ENCODE measurements at regions not wholly inside any gene's neighbourhood (a gene's known extent, or its start where the extent isn't known, plus 50 kb on each side); places are given as distances from the start of the nearest gene placed in this dataset.

DNA sequence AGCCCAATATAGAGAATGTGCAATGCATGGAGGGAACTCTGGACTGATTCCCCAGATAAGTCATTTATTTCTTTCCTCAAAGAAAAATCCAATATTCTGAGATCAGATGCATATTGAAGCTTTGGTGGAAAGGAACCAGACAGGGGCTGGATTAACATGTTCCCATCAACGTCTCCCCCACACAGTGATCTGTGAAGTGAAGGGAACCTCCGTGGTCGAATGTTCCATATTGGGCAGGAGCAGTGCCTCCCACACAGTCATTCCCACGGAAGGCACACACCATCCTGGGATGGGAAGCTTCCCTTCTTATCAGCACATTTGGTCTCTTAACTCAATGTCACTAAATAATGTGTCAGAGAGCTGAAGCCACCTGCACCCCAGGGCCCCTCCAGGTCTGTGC is 247.1 kb downstream of the BCL11B start:
- no peak overlapping the region for H3K4me3 ChIP-seq
- no peak for TF ChIP-seq POLR2A (IDR thresholded peaks at IDR 0.05)
- TF ChIP-seq, protein P1, sequence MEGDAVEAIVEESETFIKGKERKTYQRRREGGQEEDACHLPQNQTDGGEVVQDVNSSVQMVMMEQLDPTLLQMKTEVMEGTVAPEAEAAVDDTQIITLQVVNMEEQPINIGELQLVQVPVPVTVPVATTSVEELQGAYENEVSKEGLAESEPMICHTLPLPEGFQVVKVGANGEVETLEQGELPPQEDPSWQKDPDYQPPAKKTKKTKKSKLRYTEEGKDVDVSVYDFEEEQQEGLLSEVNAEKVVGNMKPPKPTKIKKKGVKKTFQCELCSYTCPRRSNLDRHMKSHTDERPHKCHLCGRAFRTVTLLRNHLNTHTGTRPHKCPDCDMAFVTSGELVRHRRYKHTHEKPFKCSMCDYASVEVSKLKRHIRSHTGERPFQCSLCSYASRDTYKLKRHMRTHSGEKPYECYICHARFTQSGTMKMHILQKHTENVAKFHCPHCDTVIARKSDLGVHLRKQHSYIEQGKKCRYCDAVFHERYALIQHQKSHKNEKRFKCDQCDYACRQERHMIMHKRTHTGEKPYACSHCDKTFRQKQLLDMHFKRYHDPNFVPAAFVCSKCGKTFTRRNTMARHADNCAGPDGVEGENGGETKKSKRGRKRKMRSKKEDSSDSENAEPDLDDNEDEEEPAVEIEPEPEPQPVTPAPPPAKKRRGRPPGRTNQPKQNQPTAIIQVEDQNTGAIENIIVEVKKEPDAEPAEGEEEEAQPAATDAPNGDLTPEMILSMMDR (IDR thresholded peaks at IDR 0.05): no peak
- no peak for TF ChIP-seq POLR2AphosphoS5 (IDR thresholded peaks at IDR 0.05)
- no peak for TF ChIP-seq EP300 (IDR thresholded peaks at IDR 0.05)
- no peaks in the 10 kb centered on the region for H3K4me1 ChIP-seq
- WGBS, 2 donors (ENCODE audit: low coverage in 1 of 2): 55 to 67% methylated on average over 1 to 4 of the region's 4 CpGs
- no peak overlapping the region for H3K27ac ChIP-seq
- ATAC-seq: no peak
- no peaks in the 10 kb centered on the region for H3K36me3 ChIP-seq
- no peaks in the 10 kb centered on the region for H3K27me3 ChIP-seq
- H3K9me3 ChIP-seq: no peaks in the 10 kb centered on the region

DNA sequence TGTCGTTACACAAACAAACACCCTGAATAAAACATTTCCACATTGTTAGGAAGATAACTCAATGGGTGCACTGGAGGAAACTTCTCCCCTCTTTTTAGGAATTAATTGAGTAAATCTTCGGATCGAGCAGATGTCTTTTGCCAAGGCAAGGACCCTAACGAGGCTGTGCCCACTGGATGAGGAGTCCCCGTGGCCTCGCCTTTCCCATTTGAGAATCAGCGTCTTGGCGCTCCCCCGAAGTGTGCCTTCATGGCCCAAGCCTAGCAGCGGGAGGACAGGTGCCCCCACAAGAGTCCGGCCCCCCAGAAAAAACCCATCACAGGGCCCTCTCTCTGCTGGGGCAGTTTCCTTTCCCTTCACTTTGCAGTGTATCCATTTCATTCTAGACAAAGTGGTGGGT is 246.6 kb downstream of the BCL11B start:
- H3K9me3 ChIP-seq: no peaks in the 10 kb centered on the region

DNA sequence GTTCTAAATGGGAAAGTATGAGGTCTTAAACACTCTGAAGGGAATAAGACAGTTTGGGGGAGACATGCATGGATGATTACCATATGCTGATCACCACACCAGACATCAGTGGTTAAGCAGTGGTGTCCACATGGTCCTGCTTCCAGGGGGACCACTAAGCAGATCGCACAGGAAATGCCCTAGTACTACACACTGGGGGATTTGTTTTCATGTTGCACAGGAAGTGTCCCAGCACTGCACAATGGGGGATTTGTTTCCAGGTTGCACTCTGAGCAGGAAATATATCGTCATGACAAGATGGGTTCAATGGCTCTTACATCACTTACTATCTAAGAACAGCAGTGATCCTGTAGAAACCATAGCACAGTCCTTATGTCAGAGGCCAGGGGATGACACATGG is 245.5 kb downstream of the BCL11B start:
- H3K36me3 ChIP-seq: no peaks in the 10 kb centered on the region
- TF ChIP-seq POLR2AphosphoS5 (IDR thresholded peaks at IDR 0.05): no peak
- no peaks in the 10 kb centered on the region for H3K4me1 ChIP-seq
- 0 to 50% methylated on average over 1 of the region's 2 CpGs for WGBS, 2 donors (ENCODE audit: low coverage in 1 of 2)
- no peaks in the 10 kb centered on the region for H3K27me3 ChIP-seq
- no peaks in the 10 kb centered on the region for H3K9me3 ChIP-seq
- no peak overlapping the region for H3K27ac ChIP-seq
- ATAC-seq: no peak
- H3K4me3 ChIP-seq: no peak overlapping the region

More for the DNA sequence above, 246.6 kb downstream of the BCL11B start:
- no peak for TF ChIP-seq POLR2AphosphoS5 (IDR thresholded peaks at IDR 0.05)
- TF ChIP-seq, protein P1 (IDR thresholded peaks at IDR 0.05): no peak
- TF ChIP-seq EP300 (IDR thresholded peaks at IDR 0.05): no peak
- TF ChIP-seq POLR2A (IDR thresholded peaks at IDR 0.05): no peak
- no peak overlapping the region for H3K4me3 ChIP-seq
- H3K27me3 ChIP-seq: no peaks in the 10 kb centered on the region
- 93% methylated on average over 10 of the region's 11 CpGs; no CpG with 5 or more reads in 1 of the 2 donors for WGBS, 2 donors (ENCODE audit: low coverage in 1 of 2)
- H3K4me1 ChIP-seq: no peaks in the 10 kb centered on the region
- no peak overlapping the region for H3K27ac ChIP-seq
- no peak for ATAC-seq
- no peaks in the 10 kb centered on the region for H3K36me3 ChIP-seq

DNA sequence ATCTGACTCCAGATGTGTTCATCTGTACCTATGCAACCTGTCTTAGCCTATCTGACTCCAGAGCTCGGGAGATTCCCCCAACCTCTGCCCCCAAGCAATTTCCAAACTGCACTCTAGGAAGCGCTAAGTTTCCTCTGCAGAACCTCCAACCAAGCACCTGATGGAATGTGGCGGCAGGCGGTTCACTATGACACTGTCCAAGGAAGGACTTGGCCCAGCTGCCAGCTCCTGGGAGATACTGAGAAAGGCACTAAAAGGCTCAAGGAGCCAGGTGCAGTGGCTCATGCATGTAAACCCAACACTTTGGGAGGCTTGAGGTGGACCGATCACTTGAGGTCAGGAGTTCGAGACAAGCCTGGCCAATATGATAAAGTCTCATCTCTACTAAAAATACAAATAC is 244.0 kb downstream of the BCL11B start:
- no peaks in the 10 kb centered on the region for H3K27me3 ChIP-seq
- H3K9me3 ChIP-seq: no peaks in the 10 kb centered on the region
- ATAC-seq: no peak
- no peak overlapping the region for H3K4me3 ChIP-seq
- no peaks in the 10 kb centered on the region for H3K4me1 ChIP-seq
- H3K27ac ChIP-seq: no peak overlapping the region
- TF ChIP-seq, protein P1 (IDR thresholded peaks at IDR 0.05): no peak
- no peak for TF ChIP-seq POLR2A (IDR thresholded peaks at IDR 0.05)
- no peak for TF ChIP-seq EP300 (IDR thresholded peaks at IDR 0.05)
- TF ChIP-seq POLR2AphosphoS5 (IDR thresholded peaks at IDR 0.05): no peak
- 87 to 100% methylated on average over 2 to 3 of the region's 6 CpGs for WGBS, 2 donors (ENCODE audit: low coverage in 1 of 2)
- H3K36me3 ChIP-seq: no peaks in the 10 kb centered on the region

DNA sequence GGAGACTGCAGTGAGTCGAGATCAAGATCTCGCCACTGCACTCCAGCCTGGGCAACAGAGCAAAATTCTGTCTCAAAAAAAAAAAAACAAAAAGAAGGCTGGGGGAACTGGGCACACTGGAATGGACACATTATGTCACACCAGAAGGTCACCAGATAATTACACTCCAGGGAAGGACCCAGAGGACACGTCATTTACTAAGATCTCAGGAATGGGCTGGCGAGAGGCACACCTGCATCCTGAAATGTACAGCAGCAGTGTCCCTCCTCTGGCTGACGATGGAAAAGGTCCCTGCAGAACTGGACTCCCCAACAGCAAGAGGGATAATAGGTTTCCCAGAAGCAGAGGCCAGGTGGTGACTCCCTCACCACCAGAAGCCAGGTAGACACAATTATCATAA is 243.5 kb downstream of the BCL11B start:
- H3K9me3 ChIP-seq: no peaks in the 10 kb centered on the region
- no peak overlapping the region for H3K4me3 ChIP-seq
- no peaks in the 10 kb centered on the region for H3K27me3 ChIP-seq
- no peak overlapping the region for H3K27ac ChIP-seq
- no peak for ATAC-seq
- H3K4me1 ChIP-seq: no peaks in the 10 kb centered on the region
- 90 to 100% methylated on average over 2 to 4 of the region's 5 CpGs for WGBS, 2 donors (ENCODE audit: low coverage in 1 of 2)
- TF ChIP-seq POLR2A (IDR thresholded peaks at IDR 0.05): no peak
- TF ChIP-seq EP300 (IDR thresholded peaks at IDR 0.05): no peak
- TF ChIP-seq POLR2AphosphoS5 (IDR thresholded peaks at IDR 0.05): no peak
- TF ChIP-seq, protein P1 (IDR thresholded peaks at IDR 0.05): no peak
- H3K36me3 ChIP-seq: no peaks in the 10 kb centered on the region
